Stomach smooth muscle (tissue), 2 donors: ENCODE measurements at regions not wholly inside any gene's neighbourhood (a gene's known extent, or its start where the extent isn't known, plus 50 kb on each side); places are given as distances from the start of the nearest gene placed in this dataset.
"Not testable (repeated sequence)": the region's sequence is repeated elsewhere in the genome, so short reads cannot be mapped to it uniquely, and the experiment has no call there.

Experiments used
- H3K27ac ChIP-seq: one replicate; pipeline ENCODE4 v1.7.0; 2013; ENCODE audit warnings: mild to moderate bottlenecking, low read length, inconsistent platforms
- H3K27me3 ChIP-seq, 2 donors: one replicate each; pipeline ENCODE4 v1.7.0; 2013; ENCODE audit warnings: low read length in 2 of 2; ENCODE audit not compliant: insufficient read depth in 2 of 2, control insufficient read depth in 1 of 2
- H3K36me3 ChIP-seq, 2 donors: one replicate each; pipeline ENCODE4 v1.7.0; 2013; ENCODE audit warnings: low read length in 2 of 2; ENCODE audit not compliant: control insufficient read depth in 2 of 2, insufficient read depth in 2 of 2
- H3K4me1 ChIP-seq: one replicate; pipeline ENCODE4 v1.7.0; 2013; ENCODE audit warnings: low read length; ENCODE audit not compliant: control insufficient read depth, insufficient read depth
- H3K4me3 ChIP-seq, 2 donors: one replicate each; pipeline ENCODE4 v1.7.0; 2013; ENCODE audit warnings: low read length in 2 of 2
- H3K9ac ChIP-seq, 2 donors: one replicate each; pipeline ENCODE4 v1.7.0; 2013; ENCODE audit warnings: low read length in 2 of 2, mild to moderate bottlenecking in 1 of 2
- H3K9me3 ChIP-seq, 2 donors: one replicate each; pipeline ENCODE4 v1.7.0; 2013; ENCODE audit warnings: low read length in 2 of 2; ENCODE audit not compliant: control insufficient read depth in 2 of 2
- donor health status: healthy.
- donor health status: Pancreatic carcinoma.

- no peaks in the 10 kb centered on the region for H3K4me1 ChIP-seq
- H3K4me3 ChIP-seq: no peak overlapping the region
- H3K36me3 ChIP-seq: no peaks in the 10 kb centered on the region
- H3K9me3 ChIP-seq: no peaks in the 10 kb centered on the region
- H3K27me3 ChIP-seq: peaks cover 7 to 19% of the 10 kb centered on the region in 2 donors
- no peak overlapping the region for H3K9ac ChIP-seq
- H3K27ac ChIP-seq: no peak overlapping the region
Observed at GRCh38 chr2:89848114-89848513, 1156.6 kb downstream of the RPIA start.

- Histone ChIP-seq H3K9me3 (no peaks in the 10 kb centered on the region), H3K9ac (no peak overlapping the region), H3K36me3 (no peaks in the 10 kb centered on the region), H3K4me3 (no peak overlapping the region), H3K27me3 (peaks cover 7 to 19% of the 10 kb centered on the region in 2 donors), H3K4me1 (no peaks in the 10 kb centered on the region), H3K27ac (no peak overlapping the region)
Observed at GRCh38 chr2:89848763-89849368, 1157.4 kb downstream of the RPIA start.

GRCh38 chr2:89849731-89850130 lies 1158.3 kb downstream of the RPIA start:
- Histone ChIP-seq H3K9me3 (no peaks in the 10 kb centered on the region), H3K4me3 (no peak overlapping the region), H3K27ac (no peak overlapping the region), H3K36me3 (no peaks in the 10 kb centered on the region), H3K4me1 (no peaks in the 10 kb centered on the region), H3K9ac (no peak overlapping the region), H3K27me3 (peaks cover 7 to 19% of the 10 kb centered on the region in 2 donors)

GRCh38 chr2:89850481-89850880 lies 1159.0 kb downstream of the RPIA start:
- no peaks in the 10 kb centered on the region for H3K9me3 ChIP-seq
- no peak overlapping the region for H3K9ac ChIP-seq
- H3K36me3 ChIP-seq: no peaks in the 10 kb centered on the region
- peaks cover 7 to 19% of the 10 kb centered on the region in 2 donors for H3K27me3 ChIP-seq
- H3K4me1 ChIP-seq: no peaks in the 10 kb centered on the region
- H3K27ac ChIP-seq: no peak overlapping the region
- H3K4me3 ChIP-seq: no peak overlapping the region

GRCh38 chr2:89850881-89851582 lies 1159.6 kb downstream of the RPIA start:
- no peak overlapping the region for H3K9ac ChIP-seq
- peaks cover 7 to 14% of the 10 kb centered on the region in 2 donors for H3K27me3 ChIP-seq
- no peak overlapping the region for H3K27ac ChIP-seq
- H3K4me1 ChIP-seq: no peaks in the 10 kb centered on the region
- H3K4me3 ChIP-seq: no peak overlapping the region
- no peaks in the 10 kb centered on the region for H3K9me3 ChIP-seq
- no peaks in the 10 kb centered on the region for H3K36me3 ChIP-seq

- H3K36me3 ChIP-seq: no peaks in the 10 kb centered on the region
- H3K4me1 ChIP-seq: no peaks in the 10 kb centered on the region
- H3K9me3 ChIP-seq: no peaks in the 10 kb centered on the region
- H3K27ac ChIP-seq: no peak overlapping the region
- peaks cover 7 to 14% of the 10 kb centered on the region in 2 donors for H3K27me3 ChIP-seq
- H3K9ac ChIP-seq: no peak overlapping the region
- H3K4me3 ChIP-seq: no peak overlapping the region
Observed at GRCh38 chr2:89851583-89851905, 1160.1 kb downstream of the RPIA start.

GRCh38 chr2:89853427-89853826 lies 1162.0 kb downstream of the RPIA start:
- not testable (repeated sequence) for H3K9me3 ChIP-seq, H3K4me3 ChIP-seq, H3K27ac ChIP-seq, H3K36me3 ChIP-seq, H3K4me1 ChIP-seq, H3K9ac ChIP-seq
- H3K27me3 ChIP-seq: peaks cover 7 to 14% of the 10 kb centered on the region in 2 donors

- H3K9ac ChIP-seq, H3K36me3 ChIP-seq, H3K27ac ChIP-seq, H3K27me3 ChIP-seq, H3K4me1 ChIP-seq, H3K9me3 ChIP-seq, H3K4me3 ChIP-seq: not testable (repeated sequence)
Observed at GRCh38 chr2:89855752-89856151, 1164.3 kb downstream of the RPIA start.

- not testable (repeated sequence) for H3K27me3 ChIP-seq, H3K9me3 ChIP-seq, H3K9ac ChIP-seq, H3K4me3 ChIP-seq, H3K36me3 ChIP-seq, H3K4me1 ChIP-seq, H3K27ac ChIP-seq
Observed at GRCh38 chr2:89856305-89856704, 1164.8 kb downstream of the RPIA start.

GRCh38 chr2:89862164-89862563 lies 1170.7 kb downstream of the RPIA start:
- not testable (repeated sequence) for H3K27ac ChIP-seq, H3K9ac ChIP-seq, H3K4me3 ChIP-seq, H3K9me3 ChIP-seq, H3K27me3 ChIP-seq, H3K36me3 ChIP-seq, H3K4me1 ChIP-seq

- not testable (repeated sequence) for H3K27ac ChIP-seq, H3K9ac ChIP-seq, H3K27me3 ChIP-seq, H3K36me3 ChIP-seq, H3K4me3 ChIP-seq, H3K9me3 ChIP-seq, H3K4me1 ChIP-seq
Observed at GRCh38 chr2:89863209-89863608, 1171.7 kb downstream of the RPIA start.
